ENCODE measurements at regions not wholly inside any gene's neighbourhood (a gene's known extent, or its start where the extent isn't known, plus 50 kb on each side); places are given as distances from the start of the nearest gene placed in this dataset.

- no peak for TF ChIP-seq ZNF462 (CRISPR knock-in tag; IDR thresholded peaks at IDR 0.05)
- no peak for TF ChIP-seq EZH2 (IDR thresholded peaks at IDR 0.05; ENCODE audit: low read depth, unreplicated experiment)
- TF ChIP-seq EZH2phosphoT487 (IDR thresholded peaks at IDR 0.05; ENCODE audit: unreplicated experiment), result no peak
- no peak for TF ChIP-seq POLR2AphosphoS5 (IDR thresholded peaks at IDR 0.05; ENCODE audit: low read depth)
- TF ChIP-seq ETS1 (IDR thresholded peaks at IDR 0.05), result no peak
- TF ChIP-seq CTCF (conservative IDR thresholded peaks at IDR 0.05; ENCODE audit: low read depth in 2 of 2), result no peak
- TF ChIP-seq ZNF114 (CRISPR knock-in tag; IDR thresholded peaks at IDR 0.05), result no peak
- TF ChIP-seq REST (IDR thresholded peaks at IDR 0.05; ENCODE audit: unreplicated experiment), result no peak
- TF ChIP-seq CREB1 (CRISPR knock-in tag; IDR thresholded peaks at IDR 0.05; ENCODE audit: low read depth), result no peak
- no peak for TF ChIP-seq NANOG (IDR thresholded peaks at IDR 0.05; ENCODE audit: borderline replicate concordance)
These were observed 188.2 kb downstream of the SHANK2 start (continued) for GRCh38 chr11:71064183-71064582.
